Astrocyte (in vitro differentiated cells and primary cell): ENCODE measurements at regions not wholly inside any gene's neighbourhood (a gene's known extent, or its start where the extent isn't known, plus 50 kb on each side); places are given as distances from the start of the nearest gene placed in this dataset.

ENCODE experiments used
- CTCF ChIP-seq: IDR thresholded peaks from 2 replicates; pipeline ENCODE4 v1.5.1; 2011; ENCODE audit warnings: low read depth, mild to moderate bottlenecking, inconsistent platforms, low read length, moderate library complexity; ENCODE audit not compliant: insufficient read depth
- EZH2 ChIP-seq: IDR thresholded peaks from 2 replicates; pipeline ENCODE4 v1.6.1; 2012; ENCODE audit warnings: mild to moderate bottlenecking, low read length, inconsistent platforms; ENCODE audit not compliant: insufficient read depth

DNA sequence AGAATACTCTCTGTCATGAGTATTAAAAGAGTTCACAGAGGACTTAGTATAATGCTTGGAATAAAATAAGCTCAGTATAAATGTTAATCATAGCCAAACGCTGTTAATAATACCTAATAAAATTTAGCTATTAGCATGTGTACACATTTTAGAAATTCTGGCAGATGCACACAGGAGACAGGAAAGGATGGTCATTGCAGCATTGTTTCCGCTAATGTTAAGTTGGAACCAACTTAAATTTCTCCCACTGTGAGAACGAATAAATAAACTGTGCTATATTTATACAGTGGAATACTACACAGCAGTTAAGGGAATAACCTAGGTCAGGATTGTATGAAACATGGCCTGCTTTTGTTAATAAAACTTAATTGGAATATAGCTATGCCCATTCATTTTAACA, 370.4 kb upstream of the TGFBR2 start:
- TF ChIP-seq CTCF (no peak), EZH2 (no peak)
